Neural crest cell (in vitro differentiated cells): ENCODE measurements at regions not wholly inside any gene's neighbourhood (a gene's known extent, or its start where the extent isn't known, plus 50 kb on each side); places are given as distances from the start of the nearest gene placed in this dataset.
A peak's percentile ranks its signal among the peaks of the same experiment; 100 is the strongest.
"Not testable (repeated sequence)": the region's sequence is repeated elsewhere in the genome, so short reads cannot be mapped to it uniquely, and the experiment has no call there.

Source experiments
- DNase-seq: peaks from one replicate; pipeline ENCODE4 v3.0.0; 2021; ENCODE audit warnings: low read depth, mixed read lengths, low spot score
- H3K27ac Mint-ChIP-seq: one replicate; pipeline ENCODE4 v1.8.0; 2021; ENCODE audit warnings: mild to moderate bottlenecking, mixed read lengths; ENCODE audit not compliant: unreplicated experiment
- H3K27me3 Mint-ChIP-seq: 2 replicates; pipeline ENCODE4 v1.8.0; 2021; ENCODE audit warnings: low read depth, mild to moderate bottlenecking, mixed read lengths
- H3K36me3 Mint-ChIP-seq: 2 replicates; pipeline ENCODE4 v1.8.0; 2021; ENCODE audit warnings: low read depth, mild to moderate bottlenecking, mixed read lengths
- H3K4me1 Mint-ChIP-seq: 2 replicates; pipeline ENCODE4 v1.8.0; 2021; ENCODE audit warnings: mixed read lengths
- H3K4me3 Mint-ChIP-seq: one replicate; pipeline ENCODE4 v1.8.0; 2021; ENCODE audit warnings: mild to moderate bottlenecking, mixed read lengths
- H3K9me3 Mint-ChIP-seq: 2 replicates; pipeline ENCODE4 v1.8.0; 2021; ENCODE audit warnings: mixed read lengths
- TF ChIP-seq, protein P1 (sequence below): fragments of 200-600 bp; sonication (generic); conservative IDR thresholded peaks from 2 replicates; pipeline ENCODE4 v1.5.0; 2021; ENCODE audit warnings: antibody characterized with exemption, mild to moderate bottlenecking

DNA sequence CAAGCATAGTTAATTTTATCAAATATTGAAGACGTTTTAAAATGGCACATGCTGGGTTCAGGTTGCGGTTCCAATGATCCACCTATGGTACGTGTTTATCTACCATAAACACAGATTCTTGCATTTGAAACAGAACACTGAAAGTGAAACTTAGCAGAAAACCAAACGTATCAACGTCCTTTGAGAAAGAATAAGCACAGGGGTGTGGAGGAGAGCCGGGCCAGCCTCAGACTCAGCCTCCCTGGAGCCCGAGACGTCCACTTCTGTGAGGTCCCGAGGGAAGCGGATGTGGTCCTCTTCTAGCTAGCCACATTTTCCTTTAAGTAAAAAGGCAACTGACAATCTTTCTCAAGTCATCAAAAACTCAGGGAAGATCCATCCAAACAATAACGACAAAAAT lies 195.9 kb downstream of the RTP5 start:
- TF ChIP-seq, protein P1, sequence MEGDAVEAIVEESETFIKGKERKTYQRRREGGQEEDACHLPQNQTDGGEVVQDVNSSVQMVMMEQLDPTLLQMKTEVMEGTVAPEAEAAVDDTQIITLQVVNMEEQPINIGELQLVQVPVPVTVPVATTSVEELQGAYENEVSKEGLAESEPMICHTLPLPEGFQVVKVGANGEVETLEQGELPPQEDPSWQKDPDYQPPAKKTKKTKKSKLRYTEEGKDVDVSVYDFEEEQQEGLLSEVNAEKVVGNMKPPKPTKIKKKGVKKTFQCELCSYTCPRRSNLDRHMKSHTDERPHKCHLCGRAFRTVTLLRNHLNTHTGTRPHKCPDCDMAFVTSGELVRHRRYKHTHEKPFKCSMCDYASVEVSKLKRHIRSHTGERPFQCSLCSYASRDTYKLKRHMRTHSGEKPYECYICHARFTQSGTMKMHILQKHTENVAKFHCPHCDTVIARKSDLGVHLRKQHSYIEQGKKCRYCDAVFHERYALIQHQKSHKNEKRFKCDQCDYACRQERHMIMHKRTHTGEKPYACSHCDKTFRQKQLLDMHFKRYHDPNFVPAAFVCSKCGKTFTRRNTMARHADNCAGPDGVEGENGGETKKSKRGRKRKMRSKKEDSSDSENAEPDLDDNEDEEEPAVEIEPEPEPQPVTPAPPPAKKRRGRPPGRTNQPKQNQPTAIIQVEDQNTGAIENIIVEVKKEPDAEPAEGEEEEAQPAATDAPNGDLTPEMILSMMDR: no peak
- Mint-ChIP-seq H3K9me3 (peaks cover 6% of the 10 kb centered on the region), H3K27me3 (no peaks in the 10 kb centered on the region), H3K36me3 (peaks cover 3% of the 10 kb centered on the region), H3K4me1 (peaks cover 40% of the 10 kb centered on the region), H3K4me3 (no peak overlapping the region), H3K27ac (no peak overlapping the region)
- no peak for DNase-seq

DNA sequence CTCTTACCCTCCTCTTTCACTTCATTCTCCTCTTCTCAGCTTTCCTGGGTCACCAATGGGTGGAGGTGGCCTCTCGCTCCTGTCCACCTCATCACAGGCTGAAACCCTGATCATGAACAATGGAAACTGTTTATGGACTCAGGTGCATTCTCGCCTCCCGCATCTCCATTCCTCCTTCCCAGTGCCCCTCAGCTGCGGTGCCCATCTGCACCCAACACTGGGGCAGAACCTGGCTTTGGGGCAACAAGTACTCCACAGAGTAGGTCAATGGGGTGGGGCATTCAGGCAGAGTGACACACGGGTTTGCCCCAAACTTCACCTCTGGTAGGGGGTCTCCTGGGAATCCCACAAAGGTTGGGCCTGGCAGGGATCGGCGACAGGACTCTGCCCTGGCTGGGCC lies 199.5 kb downstream of the RTP5 start:
- peaks cover 3% of the 10 kb centered on the region for H3K36me3 Mint-ChIP-seq
- no peaks in the 10 kb centered on the region for H3K27me3 Mint-ChIP-seq
- TF ChIP-seq, protein P1: no peak
- peaks cover 3% of the 10 kb centered on the region for H3K9me3 Mint-ChIP-seq
- H3K4me3 Mint-ChIP-seq: no peak overlapping the region
- no peak for DNase-seq
- peak overlapping the region; percentile 88 for H3K27ac Mint-ChIP-seq
- H3K4me1 Mint-ChIP-seq: peaks cover 35% of the 10 kb centered on the region

- H3K27ac Mint-ChIP-seq: peak overlapping the region; percentile 35
- not testable (repeated sequence) for H3K4me3 Mint-ChIP-seq, H3K9me3 Mint-ChIP-seq, H3K27me3 Mint-ChIP-seq, H3K36me3 Mint-ChIP-seq, DNase-seq
- H3K4me1 Mint-ChIP-seq: peaks cover 28% of the 10 kb centered on the region
Measured at GRCh38 chr2:242069938-242070395, 200.4 kb downstream of the RTP5 start.

- Mint-ChIP-seq H3K4me1 (peaks cover 28% of the 10 kb centered on the region), H3K27ac (peak overlapping the region; percentile 46)
- not testable (repeated sequence) for H3K9me3 Mint-ChIP-seq, H3K36me3 Mint-ChIP-seq, H3K27me3 Mint-ChIP-seq, DNase-seq, H3K4me3 Mint-ChIP-seq
Measured at GRCh38 chr2:242070726-242071125, 201.2 kb downstream of the RTP5 start.

DNA sequence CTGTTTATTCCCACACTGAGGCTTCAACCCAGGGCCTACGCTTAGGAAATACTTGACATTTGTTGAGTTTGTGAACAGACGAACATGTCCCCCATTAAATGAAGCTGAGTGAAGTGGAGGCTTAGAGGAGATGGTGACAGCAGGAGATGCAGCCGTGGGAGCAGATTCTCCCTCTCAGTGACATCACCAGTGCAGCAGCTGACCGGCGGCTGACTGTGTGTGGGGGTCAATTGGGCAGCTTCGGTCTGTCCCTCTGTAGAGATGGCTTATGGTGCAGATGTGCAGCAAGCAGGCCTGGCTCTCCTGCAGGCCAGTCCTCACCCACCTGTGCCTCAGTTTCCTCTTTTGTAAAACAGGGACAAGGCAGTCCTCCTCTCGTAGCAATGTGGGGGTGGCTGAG lies 201.8 kb downstream of the RTP5 start:
- not testable (repeated sequence) for DNase-seq, H3K36me3 Mint-ChIP-seq, H3K4me3 Mint-ChIP-seq, H3K27me3 Mint-ChIP-seq, H3K9me3 Mint-ChIP-seq
- peak overlapping the region; percentile 46 for H3K27ac Mint-ChIP-seq
- peaks cover 28% of the 10 kb centered on the region for H3K4me1 Mint-ChIP-seq

GRCh38 chr2:242071936-242072335 lies 202.4 kb downstream of the RTP5 start:
- DNase-seq, H3K27me3 Mint-ChIP-seq, H3K4me3 Mint-ChIP-seq, H3K27ac Mint-ChIP-seq, H3K36me3 Mint-ChIP-seq, H3K9me3 Mint-ChIP-seq: not testable (repeated sequence)
- peaks cover 28% of the 10 kb centered on the region for H3K4me1 Mint-ChIP-seq

DNA sequence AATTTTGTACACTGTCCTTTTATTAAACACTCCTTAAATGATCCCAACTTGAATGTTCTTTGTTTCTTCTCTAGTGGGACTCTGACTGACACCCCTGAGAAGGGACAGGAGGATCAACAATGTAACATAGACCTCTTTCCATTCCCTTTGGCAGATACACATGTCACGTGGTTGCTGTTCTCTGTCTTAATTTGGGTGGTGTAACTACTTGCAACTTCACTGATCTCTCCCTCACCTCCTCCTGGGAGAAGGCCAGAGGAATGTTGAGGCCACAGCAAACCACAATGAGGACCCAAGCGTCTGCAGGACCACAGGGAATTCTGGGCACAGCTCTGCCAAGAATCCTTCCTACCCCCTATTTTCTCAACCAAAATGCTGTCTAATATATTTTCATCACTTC lies 205.6 kb downstream of the RTP5 start:
- no peak for DNase-seq
- Mint-ChIP-seq H3K9me3 (no peaks in the 10 kb centered on the region), H3K36me3 (no peaks in the 10 kb centered on the region), H3K4me3 (no peak overlapping the region), H3K27ac (no peak overlapping the region), H3K27me3 (peaks cover 26% of the 10 kb centered on the region), H3K4me1 (peaks cover 11% of the 10 kb centered on the region)
- TF ChIP-seq, protein P1: no peak

DNA sequence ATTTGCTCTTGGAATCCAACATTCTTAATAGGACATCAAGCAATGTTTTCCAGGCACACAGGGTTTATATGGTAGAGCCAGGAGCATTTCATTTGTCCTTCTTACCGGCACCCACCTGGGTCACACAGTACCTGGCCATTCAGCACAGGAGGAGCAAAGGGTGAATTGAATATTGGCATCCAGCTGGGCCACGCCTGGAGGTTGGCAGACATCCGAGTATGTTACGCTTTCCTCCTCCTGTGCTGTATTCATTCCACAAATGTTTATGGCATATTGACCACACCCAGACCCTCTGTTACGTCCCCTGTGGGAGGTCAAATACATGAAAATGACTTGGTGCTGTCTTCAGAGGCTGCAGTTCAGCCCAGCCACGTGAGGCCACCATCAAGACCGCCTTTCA lies 206.2 kb downstream of the RTP5 start:
- Mint-ChIP-seq H3K27me3 (peaks cover 26% of the 10 kb centered on the region), H3K4me3 (no peak overlapping the region), H3K9me3 (no peaks in the 10 kb centered on the region), H3K36me3 (no peaks in the 10 kb centered on the region), H3K4me1 (peaks cover 6% of the 10 kb centered on the region), H3K27ac (no peak overlapping the region)
- DNase-seq: no peak
- TF ChIP-seq, protein P1: no peak

DNA sequence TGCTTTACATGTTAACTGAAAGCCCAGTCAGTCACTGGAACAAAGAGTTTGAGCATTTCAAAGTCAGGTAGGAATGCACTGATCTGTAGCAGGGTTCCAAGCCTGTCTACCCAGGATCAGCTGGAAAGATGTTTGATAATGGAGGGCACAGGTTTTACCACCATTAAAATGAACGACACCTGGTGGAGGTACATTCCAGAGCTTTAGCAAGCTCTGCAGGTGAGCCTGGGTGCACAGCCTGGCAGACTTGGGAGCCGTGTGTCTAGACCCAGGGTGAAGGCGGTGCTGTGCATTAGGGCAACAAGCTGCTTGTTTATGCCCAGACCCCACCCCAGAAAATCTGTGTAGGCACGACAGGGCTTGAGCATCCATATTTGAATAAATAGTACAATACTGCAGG lies 206.7 kb downstream of the RTP5 start:
- not testable (repeated sequence) for H3K9me3 Mint-ChIP-seq, H3K27ac Mint-ChIP-seq, H3K4me3 Mint-ChIP-seq, H3K36me3 Mint-ChIP-seq, H3K4me1 Mint-ChIP-seq, DNase-seq
- peaks cover 30% of the 10 kb centered on the region for H3K27me3 Mint-ChIP-seq

DNA sequence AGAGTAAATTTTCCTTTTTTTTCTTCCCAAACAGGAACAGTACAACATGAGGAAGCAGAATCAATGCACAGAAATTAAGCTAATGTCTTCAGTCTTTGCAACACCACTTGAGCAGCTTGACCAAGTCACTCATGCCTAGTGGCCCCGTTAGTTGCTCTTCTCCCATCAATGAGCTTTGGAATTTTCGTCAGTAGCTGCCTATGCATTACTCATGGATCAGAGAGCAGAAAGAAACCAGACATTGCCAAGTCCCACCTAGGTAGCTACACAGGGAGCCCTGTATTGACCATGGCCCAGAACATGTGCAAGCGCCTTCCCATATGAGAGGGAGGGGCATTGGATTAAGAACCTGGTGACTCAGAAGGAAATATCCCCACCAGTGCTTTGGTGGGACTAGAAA lies 208.9 kb downstream of the RTP5 start:
- not testable (repeated sequence) for H3K9me3 Mint-ChIP-seq, DNase-seq, H3K4me3 Mint-ChIP-seq, H3K36me3 Mint-ChIP-seq, H3K27ac Mint-ChIP-seq, H3K4me1 Mint-ChIP-seq
- H3K27me3 Mint-ChIP-seq: peaks cover 39% of the 10 kb centered on the region
